ENCODE measurements at regions not wholly inside any gene's neighbourhood (a gene's known extent, or its start where the extent isn't known, plus 50 kb on each side); places are given as distances from the start of the nearest gene placed in this dataset.

GRCh38 chr4:8921465-8921864 lies 49.8 kb upstream of the HMX1 start:
- 81 to 98% methylated on average over 3 of the region's 3 CpGs for WGBS, 2 donors
- no peak for ATAC-seq (ENCODE audit: low FRiP score in 2 of 2)
- Histone ChIP-seq H3K4me1 (no peaks in the 10 kb centered on the region), H3K4me3 (no peak overlapping the region), H3K36me3 (no peaks in the 10 kb centered on the region), H3K27me3 (no peaks in the 10 kb centered on the region), H3K27ac (no peak overlapping the region), H3K9me3 (peaks cover 0 to 6% (median 2%) of the 10 kb centered on the region in 4 donors)
- TF ChIP-seq POLR2AphosphoS5 (IDR thresholded peaks at IDR 0.05) (no peak), EP300 (IDR thresholded peaks at IDR 0.05) (no peak), CTCF (IDR thresholded peaks at IDR 0.05) (no peak), POLR2A (IDR thresholded peaks at IDR 0.05) (no peak)
- DNase-seq, result no peak

Small RNAs in the stretch of these regions (small RNA-seq; reads per million reads assigned to genes)
- 0 reads per million in 4 donors for gene SNRPCP16
